GM13976 (cell line): ENCODE measurements at regions not wholly inside any gene's neighbourhood (a gene's known extent, or its start where the extent isn't known, plus 50 kb on each side); places are given as distances from the start of the nearest gene placed in this dataset.
"Not testable (repeated sequence)": the region's sequence is repeated elsewhere in the genome, so short reads cannot be mapped to it uniquely, and the experiment has no call there.

ENCODE experiments used
- DNase-seq: peaks from one replicate; pipeline ENCODE4 v3.0.0; 2012; ENCODE audit warnings: low spot score
- in situ Hi-C: fragments of 300-500 bp; cut with MboI; formaldehyde crosslinking; loops from one replicate; pipeline ENCODE4 v1.12.0; 2022; ENCODE audit warnings: low sequenced_read_pairs, mixed read lengths, inconsistent platforms; ENCODE audit not compliant: unreplicated experiment
- TF ChIP-seq, protein P1 (sequence below): IDR thresholded peaks from 2 replicates; pipeline ENCODE4 v1.5.1; 2012; ENCODE audit warnings: borderline replicate concordance, mild to moderate bottlenecking; ENCODE audit not compliant: insufficient read depth; ENCODE audit errors: extremely low read depth, missing control alignments, control extremely low read depth

DNA sequence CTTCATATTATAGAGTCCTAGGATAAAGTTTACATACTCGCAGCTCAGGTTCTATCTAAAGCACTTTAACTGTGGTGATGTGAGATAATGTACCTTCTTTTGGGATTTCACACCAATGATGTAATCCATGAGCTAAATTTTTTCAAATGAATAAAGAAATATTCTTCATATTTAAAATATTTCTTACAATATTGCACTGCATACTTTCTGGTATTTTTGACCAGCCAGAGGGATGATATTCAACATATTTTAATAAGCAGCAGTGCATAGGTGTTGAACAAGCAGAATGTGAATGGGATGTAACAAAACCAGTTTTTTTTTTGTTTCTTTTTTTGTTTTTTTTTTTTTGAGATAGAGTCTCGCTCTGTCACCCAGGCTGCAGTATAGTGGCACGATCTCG lies 73.2 kb upstream of the TRIM24 start:
- DNase-seq = no peak
- TF ChIP-seq, protein P1, sequence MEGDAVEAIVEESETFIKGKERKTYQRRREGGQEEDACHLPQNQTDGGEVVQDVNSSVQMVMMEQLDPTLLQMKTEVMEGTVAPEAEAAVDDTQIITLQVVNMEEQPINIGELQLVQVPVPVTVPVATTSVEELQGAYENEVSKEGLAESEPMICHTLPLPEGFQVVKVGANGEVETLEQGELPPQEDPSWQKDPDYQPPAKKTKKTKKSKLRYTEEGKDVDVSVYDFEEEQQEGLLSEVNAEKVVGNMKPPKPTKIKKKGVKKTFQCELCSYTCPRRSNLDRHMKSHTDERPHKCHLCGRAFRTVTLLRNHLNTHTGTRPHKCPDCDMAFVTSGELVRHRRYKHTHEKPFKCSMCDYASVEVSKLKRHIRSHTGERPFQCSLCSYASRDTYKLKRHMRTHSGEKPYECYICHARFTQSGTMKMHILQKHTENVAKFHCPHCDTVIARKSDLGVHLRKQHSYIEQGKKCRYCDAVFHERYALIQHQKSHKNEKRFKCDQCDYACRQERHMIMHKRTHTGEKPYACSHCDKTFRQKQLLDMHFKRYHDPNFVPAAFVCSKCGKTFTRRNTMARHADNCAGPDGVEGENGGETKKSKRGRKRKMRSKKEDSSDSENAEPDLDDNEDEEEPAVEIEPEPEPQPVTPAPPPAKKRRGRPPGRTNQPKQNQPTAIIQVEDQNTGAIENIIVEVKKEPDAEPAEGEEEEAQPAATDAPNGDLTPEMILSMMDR = no peak
- in situ Hi-C loops = no loop called here

DNA sequence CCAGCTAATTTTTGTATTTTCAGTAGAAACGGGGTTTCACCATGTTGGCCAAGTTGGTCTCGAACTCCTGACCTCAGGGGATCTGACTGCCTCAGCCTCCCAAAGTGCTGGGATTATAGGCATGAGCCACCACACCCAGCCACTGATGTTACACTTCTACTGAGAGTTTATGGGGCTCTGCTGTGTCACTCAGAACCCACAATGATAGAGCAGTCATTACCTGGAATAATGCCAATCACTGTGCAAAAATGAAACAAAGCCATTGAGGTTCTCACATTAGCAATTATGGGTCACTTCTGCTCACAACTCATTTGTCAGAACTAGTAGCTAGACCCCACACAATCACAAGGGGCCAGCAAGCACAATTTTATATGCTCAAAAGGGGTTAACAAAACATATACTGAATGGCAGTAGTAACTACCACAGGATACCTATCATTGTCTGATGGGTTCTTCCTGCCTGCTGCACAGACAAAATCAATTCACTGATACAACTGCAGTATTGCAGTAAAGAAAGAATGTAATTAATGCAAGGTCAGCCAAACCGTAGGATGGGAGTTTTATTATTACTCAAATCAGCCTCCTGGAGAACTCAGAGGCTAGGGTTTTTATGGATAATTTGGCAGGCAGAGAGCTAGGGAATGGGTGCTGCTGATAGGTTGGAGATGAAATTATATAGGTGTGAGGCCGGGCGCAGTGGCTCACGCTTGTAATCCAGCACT lies 72.1 kb upstream of the TRIM24 start:
- TF ChIP-seq, protein P1 = no peak
- in situ Hi-C loops = no loop called here
- no peak for DNase-seq

DNA sequence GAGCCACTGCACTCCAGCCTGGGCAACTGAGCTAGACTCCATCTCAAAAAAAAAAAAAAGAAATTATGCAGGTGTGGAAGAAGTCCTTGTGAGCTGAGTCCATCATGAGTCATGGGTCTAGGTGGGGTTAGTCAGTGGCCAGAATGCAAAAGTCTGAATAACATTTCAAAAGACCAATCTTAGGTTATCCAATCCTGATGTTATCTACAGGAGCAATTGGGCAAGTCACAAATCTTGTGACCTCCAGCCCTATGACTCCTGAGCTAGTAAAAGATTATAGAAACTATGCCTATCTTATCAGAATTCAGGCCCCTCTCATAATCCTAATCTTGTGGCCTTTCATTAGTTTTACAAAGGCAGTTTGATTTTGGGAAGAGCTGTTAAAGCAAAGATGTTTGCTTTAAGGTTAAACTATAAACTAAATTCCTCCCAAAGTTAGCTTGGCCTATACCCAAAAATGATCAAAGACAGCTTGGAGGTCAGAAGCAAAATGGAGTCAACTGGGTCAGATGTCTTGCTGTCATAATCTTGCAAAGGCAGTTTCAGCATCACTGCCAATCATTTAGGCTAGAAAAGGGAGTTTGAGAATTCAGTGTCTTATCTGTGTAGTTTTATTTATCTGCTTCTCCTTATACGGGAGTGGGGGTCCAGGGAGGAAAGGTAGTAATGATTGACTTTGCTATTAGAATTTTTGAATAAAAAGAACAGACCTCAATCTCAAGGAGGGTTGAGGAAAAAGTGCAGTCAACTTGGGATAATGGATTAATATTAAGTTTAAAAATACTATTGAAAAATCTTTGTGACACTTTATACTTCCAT lies 71.2 kb upstream of the TRIM24 start:
- in situ Hi-C loops = no loop called here
- TF ChIP-seq, protein P1 = no peak
- DNase-seq = no peak

DNA sequence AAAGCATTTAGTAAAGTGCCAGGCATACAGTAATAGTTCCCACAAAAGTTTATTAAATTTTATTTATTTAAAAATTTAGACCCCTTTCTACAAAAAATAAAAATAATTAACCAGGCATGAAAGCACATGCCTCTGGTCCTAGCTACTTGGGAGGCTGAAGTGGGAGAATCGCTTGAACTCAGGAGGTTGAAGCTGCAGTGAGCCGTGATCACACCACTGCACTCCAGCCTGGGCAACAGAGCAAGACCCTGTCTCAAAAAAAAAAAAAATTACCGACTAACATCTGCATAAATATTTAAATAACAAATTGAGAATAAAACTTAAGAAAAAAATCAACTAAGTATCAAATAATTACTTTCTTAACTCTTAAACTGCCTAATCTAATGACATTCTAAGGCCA lies 64.3 kb upstream of the TRIM24 start:
- TF ChIP-seq, protein P1 = no peak
- DNase-seq = no peak
- in situ Hi-C loops = no loop called here

DNA sequence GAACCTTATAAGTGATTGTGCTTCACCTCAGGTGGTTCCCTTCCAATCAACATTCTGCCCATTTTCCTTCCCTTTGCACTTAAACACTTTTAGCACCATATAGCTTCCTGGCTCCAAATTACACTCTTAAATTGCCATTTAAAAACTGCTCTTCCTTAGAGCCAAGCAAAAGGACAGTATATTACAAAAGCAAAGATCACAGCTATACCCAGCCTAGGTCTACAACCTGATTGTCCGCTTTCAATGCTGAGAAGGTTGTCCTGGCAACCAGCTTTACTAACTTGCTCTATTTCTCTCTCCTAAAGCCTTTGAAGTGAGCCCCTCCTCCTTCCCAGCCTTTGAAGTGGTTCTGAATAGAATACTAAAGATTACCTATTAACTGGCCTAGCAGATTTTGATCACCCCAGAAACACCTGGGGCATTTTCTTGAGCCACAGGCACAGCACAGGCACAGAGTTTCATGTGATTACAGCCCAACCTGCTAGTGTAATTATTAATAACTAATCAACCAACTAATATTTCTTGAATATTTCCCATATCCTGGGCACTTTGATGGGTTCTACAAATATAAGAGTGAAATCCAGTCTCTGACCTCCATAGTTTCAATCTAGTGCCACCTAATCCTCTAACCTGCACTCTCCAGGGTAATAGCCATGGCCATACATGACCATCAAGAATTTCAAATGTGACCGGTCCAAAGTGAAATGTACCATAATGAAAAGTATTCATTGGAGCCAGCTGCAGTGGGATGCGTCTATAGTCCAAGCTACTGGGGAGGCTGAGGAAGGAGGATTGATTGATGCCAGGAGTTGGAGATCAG lies 63.6 kb upstream of the TRIM24 start:
- TF ChIP-seq, protein P1 = no peak
- DNase-seq = peak; percentile 23
- in situ Hi-C loops = no loop called here

DNA sequence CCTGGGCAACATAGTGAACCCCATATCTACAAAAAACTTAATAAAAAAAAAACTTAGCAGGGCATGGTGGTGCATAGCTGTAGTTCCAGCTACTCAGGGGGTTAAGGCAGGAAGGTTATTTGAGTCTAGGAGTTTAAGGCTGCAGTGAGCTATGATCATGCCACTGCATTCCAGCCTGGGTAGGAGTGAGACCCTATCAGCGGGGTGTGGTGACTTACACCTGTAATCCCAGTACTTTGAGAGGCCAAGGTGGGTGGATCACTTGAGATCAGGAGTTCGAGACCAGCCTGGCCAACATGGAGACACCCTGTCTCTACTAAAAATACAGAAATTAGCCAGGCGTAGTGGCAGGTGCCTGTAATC lies 63.0 kb upstream of the TRIM24 start:
- DNase-seq, in situ Hi-C loops: not testable (repeated sequence)
